Keratinocyte (primary cell): ENCODE measurements at regions not wholly inside any gene's neighbourhood (a gene's known extent, or its start where the extent isn't known, plus 50 kb on each side); places are given as distances from the start of the nearest gene placed in this dataset.
"Not testable (repeated sequence)": the region's sequence is repeated elsewhere in the genome, so short reads cannot be mapped to it uniquely, and the experiment has no call there.

ENCODE experiments used
- EZH2 ChIP-seq: IDR thresholded peaks from one replicate; pipeline ENCODE4 v1.6.1; 2012; ENCODE audit warnings: inconsistent platforms, mild to moderate bottlenecking, low read length, moderate library complexity
- TF ChIP-seq, protein P1 (sequence below), 3 experiments: IDR thresholded peaks in 1 of 3; conservative IDR thresholded peaks in 1 of 3; optimal IDR thresholded peaks in 1 of 3; 2 replicates in 2 of 3; 3 replicates in 1 of 3; pipeline versions ENCODE3 to v1.5.1; 2011; ENCODE audit warnings: low read length in 3 of 3, mild to moderate bottlenecking in 3 of 3, moderate library complexity in 2 of 3, control low read depth in 1 of 3, inconsistent platforms in 1 of 3; ENCODE audit not compliant: insufficient read depth in 2 of 3; ENCODE audit errors: extremely low read depth in 1 of 3

- TF ChIP-seq, protein P1, sequence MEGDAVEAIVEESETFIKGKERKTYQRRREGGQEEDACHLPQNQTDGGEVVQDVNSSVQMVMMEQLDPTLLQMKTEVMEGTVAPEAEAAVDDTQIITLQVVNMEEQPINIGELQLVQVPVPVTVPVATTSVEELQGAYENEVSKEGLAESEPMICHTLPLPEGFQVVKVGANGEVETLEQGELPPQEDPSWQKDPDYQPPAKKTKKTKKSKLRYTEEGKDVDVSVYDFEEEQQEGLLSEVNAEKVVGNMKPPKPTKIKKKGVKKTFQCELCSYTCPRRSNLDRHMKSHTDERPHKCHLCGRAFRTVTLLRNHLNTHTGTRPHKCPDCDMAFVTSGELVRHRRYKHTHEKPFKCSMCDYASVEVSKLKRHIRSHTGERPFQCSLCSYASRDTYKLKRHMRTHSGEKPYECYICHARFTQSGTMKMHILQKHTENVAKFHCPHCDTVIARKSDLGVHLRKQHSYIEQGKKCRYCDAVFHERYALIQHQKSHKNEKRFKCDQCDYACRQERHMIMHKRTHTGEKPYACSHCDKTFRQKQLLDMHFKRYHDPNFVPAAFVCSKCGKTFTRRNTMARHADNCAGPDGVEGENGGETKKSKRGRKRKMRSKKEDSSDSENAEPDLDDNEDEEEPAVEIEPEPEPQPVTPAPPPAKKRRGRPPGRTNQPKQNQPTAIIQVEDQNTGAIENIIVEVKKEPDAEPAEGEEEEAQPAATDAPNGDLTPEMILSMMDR (optimal IDR thresholded peaks at IDR 0.05 in 1 of 3, IDR thresholded peaks at IDR 0.05 in 1 of 3, conservative IDR thresholded peaks at IDR 0.05 in 1 of 3; ENCODE audit: extremely low read depth in 1 of 3, insufficient read depth in 2 of 3, low read length in 3 of 3) = not testable (repeated sequence)
- not testable (repeated sequence) for TF ChIP-seq EZH2
These were observed 291.2 kb downstream of the FAT4 start for GRCh38 chr4:125605926-125606325.
